ENCODE measurements at regions not wholly inside any gene's neighbourhood (a gene's known extent, or its start where the extent isn't known, plus 50 kb on each side); places are given as distances from the start of the nearest gene placed in this dataset.

DNA sequence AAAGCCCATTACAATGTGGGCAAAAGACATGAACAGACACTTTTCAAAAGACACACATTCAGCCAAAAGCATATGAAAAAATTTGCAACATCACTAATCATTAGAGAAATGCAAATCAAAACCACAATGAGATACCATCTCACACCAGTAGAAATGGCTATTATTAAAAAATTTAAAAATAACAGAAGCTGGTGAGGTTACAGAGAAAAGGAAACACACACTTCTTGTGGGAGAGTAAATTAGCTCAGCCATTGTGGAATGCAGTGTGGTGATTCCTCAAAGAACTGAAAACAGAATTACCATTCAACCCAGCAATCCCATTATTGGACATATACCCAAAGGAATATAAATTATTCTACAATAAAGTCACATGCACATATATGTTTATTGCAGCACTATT is 585.2 kb upstream of the TUSC1 start:
- TF ChIP-seq TAF1 (IDR thresholded peaks at IDR 0.05; ENCODE audit: borderline replicate concordance, low read depth, low read length) (no peak), EP300 (IDR thresholded peaks at IDR 0.05; ENCODE audit: borderline replicate concordance in 1 of 2, low read depth in 1 of 2, low read length in 1 of 2) (no peak), SMC3 (IDR thresholded peaks at IDR 0.05; ENCODE audit: low read depth, low read length) (no peak)
- TF ChIP-seq, protein P1, sequence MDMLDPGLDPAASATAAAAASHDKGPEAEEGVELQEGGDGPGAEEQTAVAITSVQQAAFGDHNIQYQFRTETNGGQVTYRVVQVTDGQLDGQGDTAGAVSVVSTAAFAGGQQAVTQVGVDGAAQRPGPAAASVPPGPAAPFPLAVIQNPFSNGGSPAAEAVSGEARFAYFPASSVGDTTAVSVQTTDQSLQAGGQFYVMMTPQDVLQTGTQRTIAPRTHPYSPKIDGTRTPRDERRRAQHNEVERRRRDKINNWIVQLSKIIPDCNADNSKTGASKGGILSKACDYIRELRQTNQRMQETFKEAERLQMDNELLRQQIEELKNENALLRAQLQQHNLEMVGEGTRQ (IDR thresholded peaks at IDR 0.05; ENCODE audit: borderline replicate concordance, low read depth, low read length), result no peak

All from SK-N-SH (cell line).